Stimulated activated naive CD4-positive, alpha-beta T cell treated with Interleukin-2 at 50 U/mL for 16 hours (primary cell): ENCODE measurements at regions not wholly inside any gene's neighbourhood (a gene's known extent, or its start where the extent isn't known, plus 50 kb on each side); places are given as distances from the start of the nearest gene placed in this dataset.

Experiments
- DNase-seq: peaks from one replicate; lab custom pipeline; 2025; lab: John Stamatoyannopoulos, UW

DNA sequence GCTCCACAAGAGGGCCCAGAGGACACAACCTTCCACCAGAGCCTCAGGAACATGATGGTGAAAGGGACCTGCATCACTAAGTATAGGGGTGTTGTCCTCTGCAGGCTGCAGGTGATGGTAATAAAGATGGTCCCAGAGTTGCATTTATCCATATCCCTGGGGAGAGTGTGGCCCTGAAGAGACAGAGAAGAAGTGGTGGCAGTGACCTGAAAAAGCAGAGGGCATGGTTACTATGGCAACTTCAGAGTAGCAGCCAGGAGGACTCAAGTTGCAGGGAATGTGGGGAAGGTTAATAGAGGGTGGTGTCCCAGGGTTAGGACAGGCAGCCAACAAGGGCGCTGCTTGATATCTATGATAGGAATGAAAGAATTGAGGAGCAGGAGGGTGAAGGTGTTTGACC, 57.1 kb downstream of the HLA-A start:
- no peak for DNase-seq

DNA sequence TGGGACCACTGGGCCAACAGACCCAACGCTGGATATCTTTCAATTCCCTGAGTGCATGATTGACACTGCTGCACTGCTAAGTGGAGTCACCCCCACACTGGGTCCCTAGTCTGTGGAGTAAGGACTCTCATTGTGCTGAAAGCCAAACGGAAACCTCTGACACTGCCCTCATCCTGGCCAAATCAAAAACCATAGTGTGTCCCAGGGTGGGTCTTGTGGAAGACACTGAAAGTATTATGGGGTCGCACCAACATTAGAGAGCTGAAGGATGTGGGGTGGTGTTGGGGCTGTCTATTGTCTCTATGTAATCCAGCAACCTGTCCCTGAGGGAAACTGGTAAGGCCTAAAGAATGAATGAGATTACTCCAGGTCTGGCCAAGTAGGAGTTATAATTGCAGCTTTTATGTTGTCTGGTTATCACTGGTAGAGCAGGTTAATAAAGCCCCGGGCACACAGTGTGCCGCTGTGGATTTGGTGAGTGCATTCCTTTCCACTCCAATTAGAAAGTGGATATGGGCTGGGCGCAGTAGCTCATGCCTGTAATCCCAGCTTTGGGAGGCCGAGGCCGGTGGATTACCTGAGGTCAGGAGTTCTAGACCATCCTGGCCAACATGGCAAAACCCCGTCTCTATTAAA, 57.9 kb downstream of the HLA-A start:
- DNase-seq, result no peak

DNA sequence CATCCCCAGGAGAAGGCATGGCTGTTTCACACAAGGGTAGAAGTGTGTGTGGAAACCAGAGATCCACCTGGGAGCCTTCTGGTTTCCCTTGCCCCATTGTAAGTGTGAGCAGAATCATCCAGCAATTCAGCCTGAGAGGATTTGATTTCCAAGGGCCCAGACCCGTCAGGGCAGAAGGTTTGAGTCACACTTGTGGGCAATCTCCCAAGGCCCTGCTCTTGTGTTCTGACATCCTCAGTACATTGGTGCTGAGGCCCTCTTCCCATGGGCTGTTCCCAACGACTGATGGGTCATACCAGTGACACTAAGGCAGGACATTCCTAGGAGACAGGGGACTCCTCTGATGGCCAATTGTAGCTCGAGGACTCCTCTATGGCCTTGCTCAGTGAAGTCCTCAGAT, 58.2 kb upstream of the POLR1H start:
- no peak for DNase-seq

DNA sequence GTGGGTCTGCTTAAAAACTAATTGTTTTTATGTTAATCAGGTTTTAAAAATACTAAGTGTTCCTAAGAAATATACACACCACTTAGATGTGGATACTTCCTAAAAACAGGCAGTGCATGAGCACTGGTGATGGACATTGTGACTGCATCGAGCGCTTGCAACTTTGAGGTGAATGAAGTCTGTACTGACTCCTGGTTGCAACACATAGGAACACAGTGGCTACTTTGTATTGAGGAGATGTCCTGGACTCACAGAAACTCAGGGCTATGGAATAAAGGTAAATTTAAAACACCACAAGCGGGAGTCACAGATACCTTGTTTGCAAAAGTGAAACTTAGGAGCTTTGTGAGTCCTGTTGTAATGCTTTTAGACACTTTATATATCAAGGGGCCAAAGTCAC, 55.6 kb upstream of the POLR1H start:
- no peak for DNase-seq

DNA sequence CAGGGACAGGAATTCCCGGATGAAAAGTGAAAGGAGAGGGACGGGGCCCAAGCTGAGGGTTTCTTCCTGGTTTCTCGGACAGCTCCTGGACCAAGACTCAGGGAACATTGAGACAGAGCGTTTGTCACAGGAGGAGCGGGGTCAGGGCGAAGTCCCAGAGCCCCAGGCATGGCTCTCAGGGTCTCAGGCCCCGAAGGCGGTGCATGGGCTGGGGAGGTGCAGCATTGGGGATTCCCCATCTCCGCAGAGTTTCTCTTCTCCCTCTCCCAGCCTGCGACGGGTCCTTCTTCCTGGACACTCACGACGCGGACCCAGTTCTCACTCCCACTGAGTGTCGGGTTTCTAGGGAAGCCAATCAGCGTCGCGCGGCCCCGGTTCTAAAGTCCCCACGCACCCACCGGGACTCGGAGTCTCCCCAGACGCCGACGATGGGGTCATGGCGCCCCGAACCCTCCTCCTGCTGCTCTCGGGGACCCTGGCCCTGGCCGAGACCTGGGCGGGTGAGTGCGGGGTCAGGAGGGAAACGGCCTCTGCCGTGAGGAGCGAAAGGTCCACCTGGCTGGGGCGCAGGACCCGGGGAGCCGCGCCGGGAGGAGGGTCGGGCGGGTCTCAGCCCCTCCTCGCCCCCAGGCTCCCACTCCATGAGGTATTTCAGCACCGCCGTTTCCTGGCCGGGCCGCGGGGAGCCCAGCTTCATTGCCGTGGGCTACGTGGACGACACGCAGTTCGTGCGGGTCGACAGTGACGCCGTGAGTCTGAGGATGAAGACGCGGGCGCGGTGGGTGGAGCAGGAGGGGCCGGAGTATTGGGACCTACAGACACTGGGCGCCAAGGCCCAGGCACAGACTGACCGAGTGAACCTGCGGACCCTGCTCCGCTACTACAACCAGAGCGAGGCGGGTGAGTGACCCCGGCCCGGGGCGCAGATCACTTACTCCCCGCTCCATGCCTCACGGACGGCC, 54.6 kb upstream of the POLR1H start:
- peak; percentile 5 for DNase-seq

DNA sequence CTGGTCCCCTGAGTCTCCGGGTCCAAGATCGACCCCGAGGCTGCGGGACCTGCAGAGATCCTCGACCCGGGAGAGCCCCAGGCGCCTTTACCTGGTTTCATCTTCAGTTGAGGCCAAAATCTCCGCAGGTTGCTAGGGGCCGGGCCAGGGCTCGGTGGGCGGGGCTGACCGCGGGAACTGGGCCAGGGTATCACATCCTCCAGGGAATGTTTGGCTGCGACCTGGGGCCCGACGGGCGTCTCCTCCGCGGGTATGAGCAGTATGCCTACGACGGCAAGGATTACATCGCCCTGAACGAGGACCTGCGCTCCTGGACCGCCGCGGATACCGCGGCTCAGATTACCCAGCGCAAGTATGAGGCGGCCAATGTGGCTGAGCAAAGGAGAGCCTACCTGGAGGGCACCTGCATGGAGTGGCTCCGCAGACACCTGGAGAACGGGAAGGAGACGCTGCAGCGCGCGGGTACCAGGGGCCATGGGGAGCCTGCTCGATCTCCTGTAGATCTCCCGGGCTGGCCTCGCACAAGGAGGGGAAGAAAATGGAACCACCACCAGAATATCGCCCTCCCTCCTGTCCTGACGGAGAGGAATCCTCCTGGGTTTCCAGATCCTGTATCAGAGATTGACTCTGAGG, 53.8 kb upstream of the POLR1H start:
- DNase-seq, result peak; percentile 5

DNA sequence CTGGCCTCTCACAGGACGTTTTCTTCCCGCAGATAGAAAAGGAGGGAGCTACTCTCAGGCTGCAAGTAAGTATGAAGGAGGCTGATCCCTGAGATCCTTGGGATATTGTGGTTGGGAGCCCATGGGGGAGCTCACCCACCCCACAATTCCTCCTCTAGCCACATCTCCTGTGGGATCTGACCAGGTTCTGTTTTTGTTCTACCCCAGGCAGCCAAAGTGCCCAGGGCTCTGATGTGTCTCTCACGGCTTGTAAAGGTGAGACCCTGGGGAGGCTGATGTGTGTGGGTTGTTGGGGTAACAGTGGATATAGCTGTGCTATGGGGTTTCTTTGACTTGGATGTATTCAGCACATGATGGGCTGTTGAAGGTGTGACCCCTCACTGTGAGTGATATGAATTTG, 52.0 kb upstream of the POLR1H start:
- no peak for DNase-seq
